ENCODE measurements at regions not wholly inside any gene's neighbourhood (a gene's known extent, or its start where the extent isn't known, plus 50 kb on each side); places are given as distances from the start of the nearest gene placed in this dataset.

GRCh38 chr3:13213911-13214846, 140.9 kb upstream of the IQSEC1 start:
- H3K18ac ChIP-seq (ENCODE audit: low read depth, low read length), result no peak overlapping the region
- in situ Hi-C loops (cut with MboI; ENCODE audit: low sequenced_read_pairs), result no loop called here
- H3K23ac ChIP-seq (ENCODE audit: low read depth, low read length), result no peak overlapping the region
- H2AFZ ChIP-seq (replicated peaks; ENCODE audit: low read length, poor library complexity), result no peak overlapping the region
- no peaks in the 10 kb centered on the region for H3K79me1 ChIP-seq (ENCODE audit: low read depth in 1 of 2, low read length in 2 of 2)
- no peaks in the 10 kb centered on the region for H3K36me3 ChIP-seq (ENCODE audit: control insufficient read depth, insufficient read depth, low read length)
- no peak overlapping the region for H2BK5ac ChIP-seq (ENCODE audit: low read depth, low read length, poor library complexity, severe bottlenecking)
- no peaks in the 10 kb centered on the region for H3K9me3 ChIP-seq (ENCODE audit: control insufficient read depth, insufficient read depth, low read length)
- no peak overlapping the region for H3K4me2 ChIP-seq (ENCODE audit: low read depth, low read length)
- H2AK9ac ChIP-seq (replicated peaks; ENCODE audit: low read depth, low read length, poor library complexity), result no peak overlapping the region
- H3K9ac ChIP-seq (ENCODE audit: low read depth, low read length), result no peak overlapping the region
- DNase-seq, result no peak
- CTCF ChIA-PET, result no interaction called here
- no peaks in the 10 kb centered on the region for H3K9me1 ChIP-seq (ENCODE audit: insufficient read depth, low read length)
- dilution Hi-C loops (cut with HindIII; ENCODE audit: low sequenced_read_pairs, unreplicated experiment), result no loop called here
- no peak overlapping the region for H2BK120ac ChIP-seq (ENCODE audit: low read depth, low read length)
- no peak overlapping the region for H4K91ac ChIP-seq (ENCODE audit: insufficient read depth, low read depth, low read length)
- H4K20me1 ChIP-seq (ENCODE audit: insufficient read depth, low read length), result no peaks in the 10 kb centered on the region
- TF ChIP-seq RAD21 (IDR thresholded peaks at IDR 0.05; ENCODE audit: low read length) (no peak), MAFK (IDR thresholded peaks at IDR 0.05; ENCODE audit: low read depth, low read length) (no peak), POLR2A (IDR thresholded peaks at IDR 0.05; ENCODE audit: low read depth, low read length) (no peak), ELK1 (IDR thresholded peaks at IDR 0.05; ENCODE audit: borderline replicate concordance, low read depth, low read length) (no peak), MXI1 (IDR thresholded peaks at IDR 0.05; ENCODE audit: borderline replicate concordance, low read depth, low read length) (no peak), RFX5 (IDR thresholded peaks at IDR 0.05; ENCODE audit: low read depth, low read length) (no peak), NFE2L2 (IDR thresholded peaks at IDR 0.05; ENCODE audit: low read depth, low read length) (no peak), RCOR1 (IDR thresholded peaks at IDR 0.05; ENCODE audit: insufficient replicate concordance, low read length) (no peak), CEBPB (IDR thresholded peaks at IDR 0.05; ENCODE audit: low read depth, low read length) (no peak), BHLHE40 (IDR thresholded peaks at IDR 0.05; ENCODE audit: low read depth, low read length) (no peak), USF2 (IDR thresholded peaks at IDR 0.05; ENCODE audit: low read depth, low read length) (no peak), CHD1 (IDR thresholded peaks at IDR 0.05; ENCODE audit: low read depth, low read length) (no peak), MAZ (IDR thresholded peaks at IDR 0.05; ENCODE audit: borderline replicate concordance, low read depth, low read length) (no peak)
- TF ChIP-seq, protein P1, sequence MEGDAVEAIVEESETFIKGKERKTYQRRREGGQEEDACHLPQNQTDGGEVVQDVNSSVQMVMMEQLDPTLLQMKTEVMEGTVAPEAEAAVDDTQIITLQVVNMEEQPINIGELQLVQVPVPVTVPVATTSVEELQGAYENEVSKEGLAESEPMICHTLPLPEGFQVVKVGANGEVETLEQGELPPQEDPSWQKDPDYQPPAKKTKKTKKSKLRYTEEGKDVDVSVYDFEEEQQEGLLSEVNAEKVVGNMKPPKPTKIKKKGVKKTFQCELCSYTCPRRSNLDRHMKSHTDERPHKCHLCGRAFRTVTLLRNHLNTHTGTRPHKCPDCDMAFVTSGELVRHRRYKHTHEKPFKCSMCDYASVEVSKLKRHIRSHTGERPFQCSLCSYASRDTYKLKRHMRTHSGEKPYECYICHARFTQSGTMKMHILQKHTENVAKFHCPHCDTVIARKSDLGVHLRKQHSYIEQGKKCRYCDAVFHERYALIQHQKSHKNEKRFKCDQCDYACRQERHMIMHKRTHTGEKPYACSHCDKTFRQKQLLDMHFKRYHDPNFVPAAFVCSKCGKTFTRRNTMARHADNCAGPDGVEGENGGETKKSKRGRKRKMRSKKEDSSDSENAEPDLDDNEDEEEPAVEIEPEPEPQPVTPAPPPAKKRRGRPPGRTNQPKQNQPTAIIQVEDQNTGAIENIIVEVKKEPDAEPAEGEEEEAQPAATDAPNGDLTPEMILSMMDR (conservative IDR thresholded peaks at IDR 0.05; ENCODE audit: low read depth, low read length), result no peak
- no peaks in the 10 kb centered on the region for H3K4me1 ChIP-seq (ENCODE audit: control insufficient read depth, insufficient read depth, low read length)
- POLR2A ChIA-PET (ENCODE audit: unreplicated experiment), result no interaction called here
- 63% methylated on average over 16 of the region's 26 CpGs; no CpG with 5 or more reads in 1 of the 2 experiments for WGBS, 2 experiments (ENCODE audit: extremely low coverage in 2 of 2, insufficient read length in 1 of 2)
- H3K56ac ChIP-seq (ENCODE audit: extremely low read depth, insufficient read depth, low read length), result no peak overlapping the region
- H3K4me3 ChIP-seq (ENCODE audit: insufficient read depth, low read depth, low read length), result no peak overlapping the region
- no peak overlapping the region for H2BK15ac ChIP-seq (ENCODE audit: low read depth, low read length)
- H2BK20ac ChIP-seq (ENCODE audit: low read depth, low read length), result no peak overlapping the region
- intact Hi-C loops (cut with micrococcal nuclease), result no loop called here
- H3K27ac ChIP-seq (ENCODE audit: insufficient read depth, low read length), result no peak overlapping the region
- peaks cover 3% of the 10 kb centered on the region; the same call in 1 of the 2 replicates for H3K27me3 ChIP-seq (ENCODE audit: control insufficient read depth, insufficient read depth, low read length)
- H4K8ac ChIP-seq (ENCODE audit: low read depth in 2 of 2, low read length in 2 of 2), result no peak overlapping the region
- no peak overlapping the region for H3K14ac ChIP-seq (replicated peaks; ENCODE audit: low read depth, low read length)
- no peak overlapping the region for H2AK5ac ChIP-seq (ENCODE audit: low read depth, low read length)
- H3K4ac ChIP-seq (ENCODE audit: low read depth, low read length), result no peak overlapping the region
- H4K5ac ChIP-seq (ENCODE audit: low read depth, low read length), result no peak overlapping the region
- BruUV-seq (replicated peaks), result no TSS peak
- ATAC-seq (ENCODE audit: low read depth), result no peak
